D721Med (cell line): ENCODE measurements at regions not wholly inside any gene's neighbourhood (a gene's known extent, or its start where the extent isn't known, plus 50 kb on each side); places are given as distances from the start of the nearest gene placed in this dataset.

Experiments
- DNase-seq: peaks from one replicate; pipeline ENCODE4 v3.0.0; 2011; ENCODE audit warnings: low spot score; ENCODE audit not compliant: insufficient read length
- FAIRE-seq: peaks from 2 replicates; lab custom pipeline; 2011; peaks lifted over from hg19 to GRCh38; lab: Jason Lieb, UNC
- CTCF ChIP-seq: IDR thresholded peaks from 2 replicates; pipeline ENCODE4 v1.5.1; 2012; ENCODE audit warnings: mild to moderate bottlenecking, control low read depth; ENCODE audit not compliant: insufficient read depth; ENCODE audit errors: missing control alignments

- FAIRE-seq (no peak), DNase-seq (no peak)
- TF ChIP-seq CTCF: no peak
Measured at GRCh38 chr16:80274576-80275191, 266.1 kb upstream of the DYNLRB2 start.

GRCh38 chr16:80273635-80274538 lies 266.9 kb upstream of the DYNLRB2 start:
- no peak for TF ChIP-seq CTCF
- FAIRE-seq: no peak
- DNase-seq: no peak

- no peak for TF ChIP-seq CTCF
- FAIRE-seq (no peak), DNase-seq (no peak)
Measured at GRCh38 chr16:80265624-80266306, 275.0 kb upstream of the DYNLRB2 start.

- TF ChIP-seq CTCF: no peak
- no peak for DNase-seq
- no peak for FAIRE-seq
Measured at GRCh38 chr16:80263848-80264694, 276.7 kb upstream of the DYNLRB2 start.

GRCh38 chr16:80263181-80263823 lies 277.5 kb upstream of the DYNLRB2 start:
- TF ChIP-seq CTCF: no peak
- FAIRE-seq (no peak), DNase-seq (no peak)

- TF ChIP-seq CTCF: no peak
- no peak for FAIRE-seq
- DNase-seq: no peak
Measured at GRCh38 chr16:80260906-80261311, 279.9 kb upstream of the DYNLRB2 start.
